GM06990 (cell line): ENCODE measurements at regions not wholly inside any gene's neighbourhood (a gene's known extent, or its start where the extent isn't known, plus 50 kb on each side); places are given as distances from the start of the nearest gene placed in this dataset.

Source experiments
- DNase-seq: peaks from one replicate; pipeline ENCODE4 v3.0.0-alpha.2; 2011; ENCODE audit not compliant: insufficient read length; ENCODE audit errors: extremely low read depth
- H3K27me3 ChIP-seq: replicated peaks from 2 replicates; pipeline ENCODE4 v1.6.0; 2011; ENCODE audit warnings: low read length; ENCODE audit not compliant: control insufficient read depth, insufficient read depth
- H3K36me3 ChIP-seq: 2 replicates; pipeline ENCODE4 v1.5.1; 2011; ENCODE audit warnings: low read length; ENCODE audit not compliant: control insufficient read depth, insufficient read depth
- H3K4me3 ChIP-seq: replicated peaks from 2 replicates; pipeline ENCODE4 v1.5.1; 2011; ENCODE audit warnings: low read depth, mild to moderate bottlenecking, control low read depth, low read length
- CTCF ChIP-seq: IDR thresholded peaks from 2 replicates; pipeline ENCODE4 v1.5.1; 2011; ENCODE audit warnings: low read length, control low read depth, mild to moderate bottlenecking, inconsistent platforms; ENCODE audit not compliant: insufficient read depth, poor library complexity, severe bottlenecking

- Histone ChIP-seq H3K36me3 (no peaks in the 10 kb centered on the region), H3K4me3 (no peak overlapping the region), H3K27me3 (no peaks in the 10 kb centered on the region; the same call in 1 of the 2 replicates)
- no peak for DNase-seq
- no peak for TF ChIP-seq CTCF
Measured at GRCh38 chr2:6653281-6653750, 212.4 kb downstream of the CMPK2 start.

- no peak for DNase-seq
- no peak for TF ChIP-seq CTCF
- H3K4me3 ChIP-seq, result no peak overlapping the region
- H3K27me3 ChIP-seq, result no peaks in the 10 kb centered on the region; the same call in 1 of the 2 replicates
- H3K36me3 ChIP-seq, result no peaks in the 10 kb centered on the region
Measured at GRCh38 chr2:6654279-6654678, 211.4 kb downstream of the CMPK2 start.

GRCh38 chr2:6656633-6657032, 209.1 kb downstream of the CMPK2 start:
- Histone ChIP-seq H3K27me3 (no peaks in the 10 kb centered on the region; the same call in 1 of the 2 replicates), H3K4me3 (no peak overlapping the region), H3K36me3 (no peaks in the 10 kb centered on the region)
- no peak for DNase-seq
- TF ChIP-seq CTCF, result no peak

- no peak for DNase-seq
- no peak overlapping the region for H3K4me3 ChIP-seq
- no peaks in the 10 kb centered on the region; the same call in 1 of the 2 replicates for H3K27me3 ChIP-seq
- no peak for TF ChIP-seq CTCF
- H3K36me3 ChIP-seq, result no peaks in the 10 kb centered on the region
Measured at GRCh38 chr2:6657136-6657535, 208.6 kb downstream of the CMPK2 start.

- DNase-seq, result no peak
- TF ChIP-seq CTCF, result no peak
- Histone ChIP-seq H3K27me3 (no peaks in the 10 kb centered on the region; the same call in 1 of the 2 replicates), H3K36me3 (no peaks in the 10 kb centered on the region), H3K4me3 (no peak overlapping the region)
Measured at GRCh38 chr2:6657855-6658254, 207.9 kb downstream of the CMPK2 start.

- no peak for TF ChIP-seq CTCF
- H3K27me3 ChIP-seq, result no peaks in the 10 kb centered on the region
- no peak for DNase-seq
- H3K4me3 ChIP-seq, result no peak overlapping the region
- no peaks in the 10 kb centered on the region for H3K36me3 ChIP-seq
Measured at GRCh38 chr2:6664332-6665061, 201.2 kb downstream of the CMPK2 start.
